ELF-1 (cell line): ENCODE measurements at regions not wholly inside any gene's neighbourhood (a gene's known extent, or its start where the extent isn't known, plus 50 kb on each side); places are given as distances from the start of the nearest gene placed in this dataset.
"Not testable (repeated sequence)": the region's sequence is repeated elsewhere in the genome, so short reads cannot be mapped to it uniquely, and the experiment has no call there.

Experiments
- DNase-seq: peaks from one replicate; pipeline ENCODE4 v3.0.0-alpha.2; 2016; ENCODE audit warnings: low read depth, low spot score

- DNase-seq: no peak
These were observed 622.3 kb downstream of the TMEM114 start for GRCh38 chr16:7967996-7968509.

GRCh38 chr16:7964744-7965143 is 625.6 kb downstream of the TMEM114 start:
- DNase-seq: no peak

- no peak for DNase-seq
These were observed 626.1 kb downstream of the TMEM114 start for GRCh38 chr16:7964167-7964566.

- DNase-seq: no peak
These were observed 628.0 kb downstream of the TMEM114 start for GRCh38 chr16:7962091-7962879.

- no peak for DNase-seq
These were observed 624.5 kb downstream of the RBFOX1 start for GRCh38 chr16:7957151-7957550.

- no peak for DNase-seq
These were observed 620.7 kb downstream of the RBFOX1 start for GRCh38 chr16:7953360-7953759.

GRCh38 chr16:7946142-7946541 is 613.5 kb downstream of the RBFOX1 start:
- no peak for DNase-seq

- DNase-seq: no peak
These were observed 605.5 kb downstream of the RBFOX1 start for GRCh38 chr16:7938175-7938574.

GRCh38 chr16:7921345-7921744 is 588.7 kb downstream of the RBFOX1 start:
- DNase-seq: peak; percentile 9

GRCh38 chr16:7919782-7920181 is 587.1 kb downstream of the RBFOX1 start:
- DNase-seq: no peak

- no peak for DNase-seq
These were observed 582.1 kb downstream of the RBFOX1 start for GRCh38 chr16:7914748-7915147.

- no peak for DNase-seq
These were observed 579.5 kb downstream of the RBFOX1 start for GRCh38 chr16:7912132-7912531.

GRCh38 chr16:7910116-7910515 is 577.5 kb downstream of the RBFOX1 start:
- no peak for DNase-seq

GRCh38 chr16:7888411-7888810 is 555.8 kb downstream of the RBFOX1 start:
- no peak for DNase-seq

- DNase-seq: peak; percentile 7
These were observed 554.7 kb downstream of the RBFOX1 start for GRCh38 chr16:7887316-7887715.

- DNase-seq: no peak
These were observed 539.3 kb downstream of the RBFOX1 start for GRCh38 chr16:7871979-7872378.

GRCh38 chr16:7871371-7871770 is 538.7 kb downstream of the RBFOX1 start:
- DNase-seq: no peak

GRCh38 chr16:7867831-7868230 is 535.2 kb downstream of the RBFOX1 start:
- DNase-seq: no peak

- no peak for DNase-seq
These were observed 533.5 kb downstream of the RBFOX1 start for GRCh38 chr16:7866144-7866543.

- not testable (repeated sequence) for DNase-seq
These were observed 532.7 kb downstream of the RBFOX1 start for GRCh38 chr16:7865393-7865792.

GRCh38 chr16:7861891-7862582 is 529.4 kb downstream of the RBFOX1 start:
- peak; percentile 6 for DNase-seq

- no peak for DNase-seq
These were observed 520.6 kb downstream of the RBFOX1 start for GRCh38 chr16:7853197-7853596.

- no peak for DNase-seq
These were observed 517.2 kb downstream of the RBFOX1 start for GRCh38 chr16:7849841-7850240.
